Neural progenitor cell (in vitro differentiated cells): ENCODE measurements at regions not wholly inside any gene's neighbourhood (a gene's known extent, or its start where the extent isn't known, plus 50 kb on each side); places are given as distances from the start of the nearest gene placed in this dataset.

Experiments
- DNase-seq: peaks from one replicate; pipeline ENCODE4 v3.0.0-alpha.2; 2016; ENCODE audit warnings: low spot score
- H2AFZ ChIP-seq: fragments of 200-600 bp; sonication (generic); replicated peaks from 2 replicates; pipeline ENCODE4 v1.6.1; 2016; ENCODE audit warnings: antibody characterized with exemption
- H3F3A ChIP-seq: fragments of 200-600 bp; sonication (generic); 2 replicates; pipeline ENCODE4 v1.6.1; 2016; ENCODE audit warnings: antibody characterized with exemption, low read depth
- H3K27ac ChIP-seq: fragments of 200-600 bp; sonication (generic); 2 replicates; pipeline ENCODE4 v1.5.1; 2016; ENCODE audit warnings: mild to moderate bottlenecking
- H3K27me3 ChIP-seq: fragments of 200-600 bp; sonication (generic); 2 replicates; pipeline ENCODE4 v1.6.1; 2016; ENCODE audit warnings: mild to moderate bottlenecking, moderate library complexity
- H3K36me3 ChIP-seq: fragments of 200-600 bp; sonication (generic); 2 replicates; pipeline ENCODE4 v1.5.1; 2016
- H3K4me1 ChIP-seq: fragments of 200-600 bp; sonication (generic); 2 replicates; pipeline ENCODE4 v1.6.1; 2016; ENCODE audit warnings: mixed run types
- H3K4me2 ChIP-seq: fragments of 200-600 bp; sonication (generic); 2 replicates; pipeline ENCODE4 v1.6.1; 2016
- H3K4me3 ChIP-seq: fragments of 200-600 bp; sonication (generic); 2 replicates; pipeline ENCODE4 v1.5.1; 2016
- H3K79me2 ChIP-seq: fragments of 200-600 bp; sonication (generic); 2 replicates; pipeline ENCODE4 v1.6.1; 2016; ENCODE audit warnings: low read depth
- H3K9ac ChIP-seq: fragments of 200-600 bp; sonication (generic); 2 replicates; pipeline ENCODE4 v1.6.1; 2016
- H3K9me3 ChIP-seq: fragments of 200-600 bp; sonication (generic); 2 replicates; pipeline ENCODE4 v1.5.1; 2016; ENCODE audit warnings: low read depth
- H4K20me1 ChIP-seq: fragments of 200-600 bp; sonication (generic); 2 replicates; pipeline ENCODE4 v1.6.1; 2016; ENCODE audit warnings: low read depth
- H3K27ac Mint-ChIP-seq: 3 replicates; pipeline ENCODE4 v1.8.0; 2021; ENCODE audit warnings: mixed read lengths
- H3K27me3 Mint-ChIP-seq: 2 replicates; pipeline ENCODE4 v1.8.0; 2022; ENCODE audit warnings: low read depth, mild to moderate bottlenecking, inconsistent platforms, moderate library complexity, mixed read lengths; ENCODE audit not compliant: insufficient read depth
- H3K36me3 Mint-ChIP-seq: 3 replicates; pipeline ENCODE4 v1.8.0; 2021; ENCODE audit warnings: mixed read lengths
- H3K4me1 Mint-ChIP-seq: 3 replicates; pipeline ENCODE4 v1.8.0; 2021; ENCODE audit warnings: mixed read lengths
- H3K4me3 Mint-ChIP-seq: 3 replicates; pipeline ENCODE4 v1.8.0; 2021; ENCODE audit warnings: mild to moderate bottlenecking, moderate library complexity, mixed read lengths
- H3K9me3 Mint-ChIP-seq: 3 replicates; pipeline ENCODE4 v1.8.0; 2020; ENCODE audit warnings: mixed read lengths
- EZH2 ChIP-seq: fragments of 200-600 bp; sonication (generic); IDR thresholded peaks from 2 replicates; pipeline ENCODE4 v1.6.1; 2017; ENCODE audit warnings: antibody characterized with exemption, mild to moderate bottlenecking, moderate library complexity
- EZH2phosphoT487 ChIP-seq: fragments of 200-600 bp; sonication (generic); IDR thresholded peaks from 2 replicates; pipeline ENCODE4 v1.6.1; 2017; ENCODE audit warnings: antibody characterized with exemption
- TF ChIP-seq, protein P1 (sequence below): fragments of 200-600 bp; sonication (generic); IDR thresholded peaks from 2 replicates; pipeline ENCODE4 v1.5.1; 2017; ENCODE audit warnings: antibody characterized with exemption, mild to moderate bottlenecking

DNA sequence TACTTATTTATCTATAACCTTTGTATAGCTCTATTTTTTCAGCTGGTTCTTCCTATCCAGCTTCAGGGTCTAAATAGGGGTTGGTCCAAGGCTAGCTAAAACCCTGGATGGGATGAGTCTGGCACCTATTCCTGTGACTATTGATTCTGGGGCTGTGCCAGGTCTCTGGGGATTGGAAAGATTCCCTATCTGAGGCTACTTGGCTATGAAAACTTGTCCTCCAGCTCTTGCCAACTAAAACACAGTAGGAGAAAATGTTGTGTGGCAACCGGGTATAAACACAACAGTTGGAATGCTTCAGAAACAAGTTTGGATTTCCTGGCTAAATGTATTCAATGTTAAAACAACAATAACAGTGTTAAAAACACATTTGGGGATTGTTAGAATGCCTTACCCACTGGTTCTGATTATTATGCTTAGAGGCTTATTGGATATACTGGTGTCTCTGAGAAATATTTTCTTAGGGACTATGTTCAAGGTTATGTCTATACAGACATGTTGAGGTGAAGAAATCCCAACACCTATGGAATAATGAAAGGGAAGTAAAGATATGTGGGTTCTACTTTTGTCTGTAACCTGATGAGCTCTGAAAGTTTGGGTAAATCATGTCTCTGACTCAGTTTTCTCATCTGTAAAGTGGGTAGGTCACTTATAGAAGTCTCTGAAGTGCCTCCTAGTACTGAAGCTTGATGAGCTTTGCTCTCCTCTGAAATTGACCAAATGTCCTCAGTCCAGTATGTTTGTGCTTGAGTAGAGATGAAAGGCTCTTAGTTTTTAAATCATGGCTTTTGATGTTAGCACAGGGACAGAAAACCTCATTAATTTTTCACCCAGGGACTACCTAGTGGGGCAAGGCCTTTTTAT, 460.7 kb downstream of the MTX2 start:
- TF ChIP-seq, protein P1, sequence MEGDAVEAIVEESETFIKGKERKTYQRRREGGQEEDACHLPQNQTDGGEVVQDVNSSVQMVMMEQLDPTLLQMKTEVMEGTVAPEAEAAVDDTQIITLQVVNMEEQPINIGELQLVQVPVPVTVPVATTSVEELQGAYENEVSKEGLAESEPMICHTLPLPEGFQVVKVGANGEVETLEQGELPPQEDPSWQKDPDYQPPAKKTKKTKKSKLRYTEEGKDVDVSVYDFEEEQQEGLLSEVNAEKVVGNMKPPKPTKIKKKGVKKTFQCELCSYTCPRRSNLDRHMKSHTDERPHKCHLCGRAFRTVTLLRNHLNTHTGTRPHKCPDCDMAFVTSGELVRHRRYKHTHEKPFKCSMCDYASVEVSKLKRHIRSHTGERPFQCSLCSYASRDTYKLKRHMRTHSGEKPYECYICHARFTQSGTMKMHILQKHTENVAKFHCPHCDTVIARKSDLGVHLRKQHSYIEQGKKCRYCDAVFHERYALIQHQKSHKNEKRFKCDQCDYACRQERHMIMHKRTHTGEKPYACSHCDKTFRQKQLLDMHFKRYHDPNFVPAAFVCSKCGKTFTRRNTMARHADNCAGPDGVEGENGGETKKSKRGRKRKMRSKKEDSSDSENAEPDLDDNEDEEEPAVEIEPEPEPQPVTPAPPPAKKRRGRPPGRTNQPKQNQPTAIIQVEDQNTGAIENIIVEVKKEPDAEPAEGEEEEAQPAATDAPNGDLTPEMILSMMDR: no peak
- TF ChIP-seq EZH2phosphoT487 (no peak), EZH2 (no peak)
- no peak for DNase-seq
- Histone ChIP-seq H3K4me2 (no peak overlapping the region), H3K4me3 (no peak overlapping the region), H3K79me2 (no peaks in the 10 kb centered on the region), H3K9ac (no peak overlapping the region), H3K36me3 (no peaks in the 10 kb centered on the region), H3K9me3 (no peaks in the 10 kb centered on the region), H2AFZ (no peak overlapping the region), H3F3A (no peaks in the 10 kb centered on the region), H3K27ac (no peak overlapping the region), H3K4me1 (no peaks in the 10 kb centered on the region), H4K20me1 (no peaks in the 10 kb centered on the region), H3K27me3 (no peaks in the 10 kb centered on the region)
- Mint-ChIP-seq H3K4me1 (peaks cover 3% of the 10 kb centered on the region), H3K36me3 (no peaks in the 10 kb centered on the region), H3K27me3 (peaks cover 2% of the 10 kb centered on the region), H3K9me3 (peaks cover 1% of the 10 kb centered on the region), H3K4me3 (no peak overlapping the region), H3K27ac (no peak overlapping the region)

DNA sequence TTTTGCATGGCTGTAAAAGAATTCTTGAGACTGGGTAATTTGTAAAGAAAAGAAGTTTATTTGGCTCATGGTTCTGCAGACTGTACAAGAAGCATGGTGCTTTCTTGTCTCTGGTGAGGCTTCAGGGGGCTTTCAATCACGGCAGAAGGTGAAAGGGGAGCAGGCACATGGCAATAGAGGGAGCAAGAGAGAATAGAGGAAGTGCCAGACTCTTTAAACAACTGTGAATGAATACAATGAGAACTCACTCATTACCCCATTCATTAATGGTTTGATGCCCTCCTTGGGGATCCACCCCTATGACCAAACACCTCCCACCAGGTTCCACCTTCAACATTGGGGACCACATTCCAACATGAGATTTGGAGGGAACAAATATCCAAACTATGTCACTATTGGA, 463.5 kb downstream of the MTX2 start:
- no peak for DNase-seq
- H3K4me3 Mint-ChIP-seq: no peak overlapping the region
- Histone ChIP-seq H3K27me3 (no peaks in the 10 kb centered on the region), H2AFZ (no peak overlapping the region), H3F3A (no peaks in the 10 kb centered on the region), H3K4me3 (no peak overlapping the region), H3K79me2 (no peaks in the 10 kb centered on the region), H3K36me3 (no peaks in the 10 kb centered on the region), H3K4me2 (no peak overlapping the region), H3K9ac (no peak overlapping the region), H3K27ac (no peak overlapping the region), H4K20me1 (no peaks in the 10 kb centered on the region), H3K9me3 (no peaks in the 10 kb centered on the region), H3K4me1 (no peaks in the 10 kb centered on the region)
- TF ChIP-seq, protein P1: no peak
- no peak for TF ChIP-seq EZH2
- TF ChIP-seq EZH2phosphoT487: no peak
- peaks cover 3% of the 10 kb centered on the region for H3K9me3 Mint-ChIP-seq
- H3K4me1 Mint-ChIP-seq: peaks cover 3% of the 10 kb centered on the region
- no peak overlapping the region for H3K27ac Mint-ChIP-seq
- H3K27me3 Mint-ChIP-seq: peaks cover 2% of the 10 kb centered on the region
- H3K36me3 Mint-ChIP-seq: no peaks in the 10 kb centered on the region

DNA sequence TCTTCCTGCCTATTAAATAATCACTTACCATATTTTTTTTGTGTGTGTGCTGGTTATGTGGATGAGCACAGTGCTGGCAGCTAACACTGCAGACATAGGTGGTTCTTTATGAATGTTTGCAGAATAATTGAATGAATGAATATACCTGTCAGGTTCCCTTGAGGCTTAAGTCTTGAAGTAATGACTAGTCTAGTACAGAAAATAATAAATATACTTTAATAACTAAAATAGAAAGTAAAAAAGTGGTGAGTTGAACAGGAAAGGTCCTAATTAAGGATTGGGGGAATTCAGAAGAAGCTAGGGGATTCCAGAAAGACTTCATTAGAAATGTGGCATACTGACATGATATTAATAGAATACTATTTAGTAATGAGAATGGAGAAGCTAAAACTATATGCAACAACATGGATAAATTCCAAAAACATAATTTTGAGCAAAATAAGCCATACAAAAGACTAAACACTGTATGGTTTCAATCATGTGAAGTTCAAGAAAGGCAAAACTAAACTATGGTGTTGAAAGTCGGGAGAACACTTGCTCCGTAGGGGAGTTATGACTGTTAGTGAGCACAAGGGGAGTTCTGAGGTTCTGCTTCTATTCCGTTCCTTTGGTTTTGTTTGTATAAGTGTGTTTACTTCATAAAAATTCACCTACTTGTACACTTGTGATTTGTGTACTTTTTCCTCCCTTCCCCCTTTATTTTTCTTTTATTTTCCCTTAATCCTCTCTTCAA, 464.6 kb downstream of the MTX2 start:
- Mint-ChIP-seq H3K27me3 (peaks cover 2% of the 10 kb centered on the region), H3K36me3 (no peaks in the 10 kb centered on the region), H3K4me1 (no peaks in the 10 kb centered on the region), H3K4me3 (no peak overlapping the region), H3K9me3 (peaks cover 3% of the 10 kb centered on the region), H3K27ac (no peak overlapping the region)
- Histone ChIP-seq H3K79me2 (no peaks in the 10 kb centered on the region), H3K4me2 (no peak overlapping the region), H3K9me3 (no peaks in the 10 kb centered on the region), H3F3A (no peaks in the 10 kb centered on the region), H3K9ac (no peak overlapping the region), H3K27ac (no peak overlapping the region), H3K4me1 (no peaks in the 10 kb centered on the region), H3K36me3 (no peaks in the 10 kb centered on the region), H4K20me1 (no peaks in the 10 kb centered on the region), H2AFZ (no peak overlapping the region), H3K4me3 (no peak overlapping the region), H3K27me3 (no peaks in the 10 kb centered on the region)
- no peak for TF ChIP-seq EZH2
- TF ChIP-seq, protein P1: no peak
- no peak for DNase-seq
